ENCODE measurements at regions not wholly inside any gene's neighbourhood (a gene's known extent, or its start where the extent isn't known, plus 50 kb on each side); places are given as distances from the start of the nearest gene placed in this dataset.

DNA sequence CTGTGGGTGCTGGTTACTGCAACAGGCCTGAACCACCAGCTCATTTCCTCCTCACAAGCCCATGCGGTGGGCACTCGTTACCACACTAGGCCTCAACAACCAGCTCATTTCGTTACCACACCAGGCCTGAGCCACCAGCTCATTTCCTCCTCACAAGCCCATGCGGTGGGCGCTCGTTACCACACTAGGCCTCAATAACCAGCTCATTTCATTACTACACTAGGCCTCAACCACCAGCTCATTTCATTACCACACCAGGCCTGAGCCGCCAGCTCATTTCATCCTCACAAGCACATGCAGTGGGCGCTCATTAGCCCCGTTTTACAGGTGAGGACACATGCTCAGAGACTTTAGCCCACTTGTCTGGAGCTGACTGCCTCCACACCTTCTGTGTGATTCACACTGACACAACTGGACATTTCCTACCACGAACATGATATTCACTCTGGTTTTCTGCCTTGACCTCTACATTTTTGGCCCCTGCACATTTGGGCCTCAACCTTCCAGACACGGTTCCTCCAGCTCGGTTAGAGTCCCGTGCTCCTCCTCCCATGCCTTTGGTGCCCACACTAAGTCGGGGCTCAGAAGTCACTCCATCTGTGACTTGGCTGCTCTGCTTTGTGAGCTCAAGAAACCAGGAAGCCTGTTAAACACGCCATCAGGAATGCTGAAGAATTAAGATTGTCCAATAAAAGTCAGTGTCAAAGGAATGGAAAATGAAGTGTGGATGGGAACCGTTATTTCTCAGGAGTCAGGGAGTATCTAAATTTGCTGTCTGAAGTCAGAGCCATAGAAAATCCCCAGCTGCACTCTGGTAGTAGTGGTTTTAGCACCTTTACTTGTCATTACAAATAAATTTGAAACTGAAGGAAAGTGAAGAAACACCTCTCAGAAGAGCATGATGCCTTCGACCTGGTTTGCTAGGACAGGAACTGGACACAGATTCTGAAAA, 55.8 kb upstream of the LANCL2 start (continued):
- TF ChIP-seq POLR2A (IDR thresholded peaks at IDR 0.05; ENCODE audit: control extremely low read depth in 1 of 2, low read depth in 2 of 2, low read length in 2 of 2) (no peak), KDM1A (IDR thresholded peaks at IDR 0.05; ENCODE audit: borderline replicate concordance, low read length) (no peak)

Data from H1 (cell line).